DMS79 treated with DMSO at 0.1 percent for 48 hours (cell line): ENCODE measurements at regions not wholly inside any gene's neighbourhood (a gene's known extent, or its start where the extent isn't known, plus 50 kb on each side); places are given as distances from the start of the nearest gene placed in this dataset.
"Not testable (repeated sequence)": the region's sequence is repeated elsewhere in the genome, so short reads cannot be mapped to it uniquely, and the experiment has no call there.

ENCODE experiments used
- DNase-seq: peaks from one replicate; lab custom pipeline; 2025; lab: John Stamatoyannopoulos, UW

GRCh38 chr16:63228259-63228658, 1192.0 kb upstream of the CDH8 start:
- no peak for DNase-seq

- no peak for DNase-seq
These were observed 1187.6 kb upstream of the CDH8 start for GRCh38 chr16:63223851-63224250.

GRCh38 chr16:63216696-63217423, 1180.6 kb upstream of the CDH8 start:
- DNase-seq, result no peak

GRCh38 chr16:63201851-63202250, 1165.6 kb upstream of the CDH8 start:
- DNase-seq, result no peak

GRCh38 chr16:63200940-63201339, 1164.7 kb upstream of the CDH8 start:
- no peak for DNase-seq

GRCh38 chr16:63195336-63195735, 1159.1 kb upstream of the CDH8 start:
- no peak for DNase-seq

- no peak for DNase-seq
These were observed 1156.7 kb upstream of the CDH8 start for GRCh38 chr16:63192980-63193379.

- no peak for DNase-seq
These were observed 1152.0 kb upstream of the CDH8 start for GRCh38 chr16:63188086-63188771.

- no peak for DNase-seq
These were observed 1151.4 kb upstream of the CDH8 start for GRCh38 chr16:63187638-63188037.

- DNase-seq, result no peak
These were observed 1149.1 kb upstream of the CDH8 start for GRCh38 chr16:63185235-63185780.

GRCh38 chr16:63183743-63184142, 1147.5 kb upstream of the CDH8 start:
- DNase-seq, result no peak

GRCh38 chr16:63175313-63175712, 1139.1 kb upstream of the CDH8 start:
- DNase-seq, result no peak

- DNase-seq, result no peak
These were observed 1138.6 kb upstream of the CDH8 start for GRCh38 chr16:63174801-63175200.

- DNase-seq, result no peak
These were observed 1135.3 kb upstream of the CDH8 start for GRCh38 chr16:63171545-63171944.

- no peak for DNase-seq
These were observed 1132.9 kb upstream of the CDH8 start for GRCh38 chr16:63169100-63169499.

GRCh38 chr16:63157818-63158217, 1121.6 kb upstream of the CDH8 start:
- DNase-seq, result no peak

- no peak for DNase-seq
These were observed 1110.0 kb upstream of the CDH8 start for GRCh38 chr16:63146251-63146650.

GRCh38 chr16:63145411-63145810, 1109.2 kb upstream of the CDH8 start:
- no peak for DNase-seq

GRCh38 chr16:63135069-63135468, 1098.8 kb upstream of the CDH8 start:
- no peak for DNase-seq

GRCh38 chr16:63131503-63131902, 1095.3 kb upstream of the CDH8 start:
- no peak for DNase-seq

GRCh38 chr16:63130942-63131341, 1094.7 kb upstream of the CDH8 start:
- DNase-seq, result no peak

- DNase-seq, result no peak
These were observed 1093.3 kb upstream of the CDH8 start for GRCh38 chr16:63129411-63130125.

- DNase-seq, result not testable (repeated sequence)
These were observed 1083.7 kb upstream of the CDH8 start for GRCh38 chr16:63119905-63120304.
